Dedifferentiated amniotic fluid mesenchymal stem cell (primary cell): ENCODE measurements at regions not wholly inside any gene's neighbourhood (a gene's known extent, or its start where the extent isn't known, plus 50 kb on each side); places are given as distances from the start of the nearest gene placed in this dataset.

Experiments
- DNase-seq: peaks from one replicate; pipeline ENCODE4 v3.0.0-alpha.2; 2016; ENCODE audit errors: extremely low spot score

DNA sequence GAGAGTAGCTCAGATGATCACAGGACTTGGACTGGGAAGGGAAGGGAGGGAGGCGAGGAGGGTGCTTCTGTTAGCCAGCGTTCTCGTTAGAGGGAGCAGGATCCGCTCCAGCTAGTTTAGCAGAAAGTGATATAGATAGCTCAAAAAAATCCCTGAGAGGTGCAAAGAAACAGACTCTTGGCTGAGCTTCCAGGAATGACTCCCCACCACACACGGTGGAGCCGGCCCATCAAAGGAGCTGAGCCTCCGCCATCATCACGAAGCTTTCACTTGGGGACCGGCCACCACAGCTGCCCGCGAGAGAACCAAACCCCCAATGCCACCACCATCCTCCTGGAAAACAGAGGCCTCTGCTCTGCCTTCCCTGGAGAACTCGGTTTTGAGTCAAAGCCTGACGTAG lies 124.6 kb upstream of the BCL2L14 start:
- no peak for DNase-seq

DNA sequence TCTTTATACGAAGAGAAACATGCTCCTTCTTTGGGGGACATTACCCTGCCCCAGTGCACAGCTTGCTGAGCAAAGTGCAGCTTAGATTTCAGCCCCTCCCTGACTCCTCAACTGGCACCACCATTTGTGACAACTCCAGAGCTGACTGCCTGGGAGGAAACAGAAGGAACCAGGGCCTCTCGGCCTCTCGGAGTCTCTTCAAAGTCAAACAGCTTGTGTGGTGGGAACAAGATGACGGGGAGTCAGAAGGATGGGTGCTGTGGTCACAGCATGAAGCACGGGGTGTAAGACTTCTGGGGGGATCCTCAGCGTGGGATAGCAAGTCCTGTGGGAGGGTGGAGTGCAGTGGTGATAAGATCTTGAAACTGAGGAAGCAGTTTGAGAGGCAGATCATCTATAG lies 123.5 kb upstream of the BCL2L14 start:
- no peak for DNase-seq

DNA sequence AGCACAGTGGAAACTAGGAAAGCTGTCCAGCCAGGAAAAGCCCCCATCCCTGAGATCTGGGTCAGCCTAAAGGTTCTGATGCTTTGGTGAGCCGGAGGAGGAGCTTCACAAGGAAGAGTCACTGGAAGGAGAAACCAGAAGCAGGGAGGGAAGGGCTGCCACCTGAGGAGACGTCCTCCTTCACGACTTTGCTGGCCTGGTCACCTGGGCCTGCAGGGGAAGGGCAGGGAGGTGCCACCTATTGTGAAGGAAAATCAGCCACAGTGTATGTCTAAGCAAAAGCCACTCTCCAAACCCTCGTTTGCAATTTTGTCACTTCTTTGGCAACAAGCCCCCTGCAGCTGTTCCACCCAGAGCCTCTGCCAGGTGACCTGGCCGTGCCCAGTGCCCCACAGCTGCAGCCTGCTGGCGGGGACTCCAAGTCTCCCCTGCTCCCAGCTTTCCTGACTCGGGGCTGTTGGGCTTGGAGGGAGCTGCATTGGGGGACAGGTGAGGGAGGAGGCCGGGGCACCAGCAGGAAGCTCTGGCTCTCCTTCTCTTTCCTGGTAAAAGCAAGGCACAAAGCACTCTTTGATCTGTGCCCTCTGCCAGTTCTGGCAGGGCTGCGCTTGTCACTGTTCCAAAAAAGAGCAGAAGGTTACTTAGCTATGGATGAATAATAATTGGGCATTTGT lies 120.9 kb upstream of the BCL2L14 start:
- DNase-seq = no peak

DNA sequence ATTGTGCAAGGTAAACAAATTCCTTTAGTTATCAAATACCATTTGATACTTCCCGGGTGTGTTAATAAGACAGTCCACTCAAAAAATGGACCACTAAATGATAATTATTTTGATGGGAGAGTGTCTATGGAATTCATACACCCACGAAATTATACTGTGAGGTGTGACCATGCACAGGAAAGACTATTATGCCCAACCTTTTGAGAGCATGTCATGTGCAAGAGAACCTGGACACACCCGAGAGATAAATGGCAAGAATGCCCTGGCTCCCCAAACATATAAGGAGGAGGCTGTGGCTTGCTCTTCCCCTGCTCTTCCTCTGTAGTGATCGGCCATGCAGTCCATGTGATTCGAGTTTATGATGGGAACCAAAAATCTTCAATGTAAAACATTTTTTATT lies 119.5 kb upstream of the BCL2L14 start:
- no peak for DNase-seq

DNA sequence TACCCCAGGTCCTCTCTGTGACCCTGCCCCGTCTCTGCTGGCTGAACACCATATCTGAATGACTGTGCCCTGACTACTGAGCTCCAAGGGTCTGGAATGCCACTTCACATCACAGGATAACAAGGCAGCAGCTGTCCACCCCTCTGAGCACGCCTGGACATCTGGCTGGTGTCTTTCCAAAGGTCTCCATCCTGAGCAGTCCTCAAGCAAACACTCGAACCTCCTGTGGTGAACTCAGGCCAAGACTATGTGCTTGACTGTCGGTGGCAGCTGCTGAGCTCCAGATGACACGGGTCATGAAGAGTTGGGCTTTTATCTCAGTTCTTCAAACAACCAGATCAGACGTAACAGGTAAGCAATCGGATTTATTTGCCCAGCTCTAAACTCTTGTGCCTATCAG lies 117.2 kb upstream of the BCL2L14 start:
- DNase-seq = no peak

DNA sequence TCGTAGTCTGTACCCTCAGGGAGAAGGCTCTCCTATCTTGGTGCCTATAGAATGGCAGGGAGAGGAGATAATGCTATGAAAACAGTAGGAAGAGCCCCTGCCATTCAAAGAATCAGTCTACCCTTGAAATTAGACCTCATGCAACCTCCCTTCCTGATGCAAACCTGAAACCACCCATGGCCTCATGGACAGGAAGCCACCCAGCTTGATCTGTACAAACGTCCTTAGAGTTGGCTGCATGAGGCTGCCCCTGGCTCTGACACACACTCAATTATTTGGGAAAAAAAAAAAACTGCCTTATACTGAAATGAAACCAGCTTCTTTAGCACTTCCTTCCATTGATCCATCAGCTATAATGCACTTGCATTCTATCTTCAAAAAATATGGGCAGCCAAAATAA lies 116.6 kb upstream of the BCL2L14 start:
- DNase-seq = no peak

DNA sequence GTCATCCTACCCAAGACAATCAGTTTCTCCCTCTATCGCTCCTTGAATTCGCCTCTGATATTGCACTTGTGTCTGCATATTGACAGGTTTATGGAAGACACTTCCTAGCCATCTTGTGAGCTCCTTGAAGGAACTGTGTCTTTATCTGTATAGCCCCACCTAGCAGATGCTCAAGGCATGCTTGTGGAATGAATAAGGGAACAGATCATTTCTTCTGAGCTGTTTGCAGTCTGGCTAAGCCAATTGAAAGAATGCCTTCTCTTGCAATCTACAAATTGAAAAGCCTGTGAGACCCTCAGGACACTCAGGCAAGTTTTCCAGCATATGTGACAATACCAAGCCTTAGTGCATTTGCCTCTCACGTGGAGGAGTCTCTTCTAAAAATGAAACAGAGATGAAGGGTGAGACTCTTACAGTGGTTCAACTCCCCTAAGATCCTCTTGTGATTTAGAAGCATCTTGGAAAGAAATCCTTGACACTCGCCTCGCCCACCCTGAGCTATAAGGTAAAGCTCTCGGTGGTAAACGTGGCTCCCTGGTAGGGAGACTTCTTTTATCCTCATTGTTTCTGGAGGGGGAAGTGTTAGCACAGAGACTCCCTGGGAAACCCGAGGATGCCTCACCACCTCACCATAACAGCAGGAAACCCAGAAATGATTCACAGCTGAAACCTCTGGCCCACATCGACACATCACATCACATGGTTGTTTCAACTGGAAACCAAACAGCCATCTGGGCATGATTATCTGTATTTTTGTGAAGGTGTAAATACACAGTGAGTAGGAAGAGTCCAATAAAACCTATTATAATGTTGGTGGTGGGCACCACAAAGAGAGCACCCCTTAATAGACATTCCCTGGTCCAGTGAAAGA lies 112.3 kb upstream of the BCL2L14 start:
- peak; percentile 58 for DNase-seq

DNA sequence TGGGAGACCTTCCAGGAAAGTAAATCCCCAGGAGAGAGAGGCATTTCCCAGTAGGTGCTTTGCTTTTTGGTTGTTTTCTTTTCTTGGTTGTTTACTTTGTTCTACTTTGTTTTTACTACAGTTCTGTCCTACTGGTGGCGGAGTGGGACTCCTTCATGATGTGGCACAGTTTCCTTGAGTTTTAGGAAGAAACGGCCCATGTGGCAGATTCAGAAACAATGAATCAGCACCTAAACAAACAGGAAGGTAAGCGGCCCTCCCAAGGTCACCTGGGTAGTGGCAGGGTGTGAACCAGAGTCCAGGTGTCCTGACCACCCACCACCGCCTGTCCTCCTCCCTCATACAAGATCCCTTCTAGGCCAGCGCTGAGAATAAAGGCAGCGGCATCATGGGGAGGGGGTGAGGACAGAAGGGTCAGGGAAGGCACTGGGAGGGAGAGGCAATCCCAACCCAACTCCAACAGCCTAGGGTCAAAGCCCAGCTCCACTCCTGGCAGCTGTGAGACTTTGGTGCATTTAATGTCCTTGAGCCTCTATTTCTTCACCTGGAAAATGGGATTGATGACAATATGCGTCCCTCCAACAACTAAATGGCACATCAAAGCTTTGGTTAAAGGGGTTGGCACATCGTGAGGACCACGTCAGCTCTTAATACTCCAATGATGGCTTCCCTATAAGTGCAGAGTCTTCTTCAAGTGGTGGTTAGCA lies 111.5 kb upstream of the BCL2L14 start:
- no peak for DNase-seq

DNA sequence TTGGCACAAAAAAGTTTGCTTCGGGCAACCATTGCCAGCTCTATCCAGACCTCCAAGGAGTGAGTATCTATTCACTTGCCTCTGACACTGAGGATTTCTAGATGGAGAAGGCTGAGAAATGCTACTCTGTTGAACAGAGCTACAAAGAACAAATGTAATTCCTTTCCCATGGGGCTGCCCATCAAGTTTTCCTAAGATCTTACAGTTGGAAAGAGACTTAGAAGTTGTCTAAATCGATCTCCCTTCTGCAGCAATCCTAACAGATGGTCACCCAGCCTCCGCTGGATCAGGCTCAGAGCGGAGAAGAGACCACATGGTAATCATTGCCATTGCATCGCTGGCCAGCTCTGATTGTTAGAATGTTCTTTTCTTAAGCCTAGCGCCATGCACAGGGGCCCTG lies 110.1 kb upstream of the BCL2L14 start:
- DNase-seq = no peak

DNA sequence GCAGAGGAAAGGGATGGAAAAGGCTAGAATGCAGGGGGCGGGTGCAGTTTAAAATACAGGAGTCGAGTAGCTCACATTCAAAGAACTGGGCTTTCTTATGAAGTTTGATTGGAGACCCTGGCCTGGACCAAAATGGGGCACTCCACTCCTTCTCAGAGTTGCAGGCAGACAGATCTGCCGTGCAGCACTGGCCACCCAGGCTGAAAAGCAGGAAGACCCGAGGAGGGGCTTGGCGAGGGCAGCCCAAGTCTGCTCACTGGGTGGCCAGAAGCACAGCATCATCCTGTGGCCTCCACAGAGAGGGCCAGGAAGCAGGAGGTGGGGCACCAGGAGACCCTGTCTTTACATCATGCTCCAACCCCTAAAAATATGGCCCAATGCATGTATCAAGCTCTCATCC lies 109.1 kb upstream of the BCL2L14 start:
- DNase-seq = no peak

DNA sequence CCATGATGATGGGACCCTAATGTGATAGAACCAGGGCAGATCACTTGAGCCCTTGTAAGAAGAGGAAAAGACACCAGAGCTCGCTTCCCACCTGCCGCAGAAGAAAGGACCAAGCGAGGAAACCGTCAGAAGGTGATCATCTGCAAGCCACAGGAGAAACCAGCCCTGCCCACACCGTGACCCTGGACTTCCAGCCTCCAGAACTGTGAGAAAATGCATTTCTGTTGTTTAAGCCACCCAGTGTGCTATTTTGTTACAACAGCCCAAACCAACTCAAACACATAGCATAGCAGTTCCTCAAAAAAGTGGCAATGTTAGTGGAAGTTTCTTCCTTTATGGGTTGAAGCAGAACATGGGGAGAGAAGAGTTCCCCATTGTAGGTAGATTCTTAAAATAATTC lies 107.9 kb upstream of the BCL2L14 start:
- DNase-seq = no peak

DNA sequence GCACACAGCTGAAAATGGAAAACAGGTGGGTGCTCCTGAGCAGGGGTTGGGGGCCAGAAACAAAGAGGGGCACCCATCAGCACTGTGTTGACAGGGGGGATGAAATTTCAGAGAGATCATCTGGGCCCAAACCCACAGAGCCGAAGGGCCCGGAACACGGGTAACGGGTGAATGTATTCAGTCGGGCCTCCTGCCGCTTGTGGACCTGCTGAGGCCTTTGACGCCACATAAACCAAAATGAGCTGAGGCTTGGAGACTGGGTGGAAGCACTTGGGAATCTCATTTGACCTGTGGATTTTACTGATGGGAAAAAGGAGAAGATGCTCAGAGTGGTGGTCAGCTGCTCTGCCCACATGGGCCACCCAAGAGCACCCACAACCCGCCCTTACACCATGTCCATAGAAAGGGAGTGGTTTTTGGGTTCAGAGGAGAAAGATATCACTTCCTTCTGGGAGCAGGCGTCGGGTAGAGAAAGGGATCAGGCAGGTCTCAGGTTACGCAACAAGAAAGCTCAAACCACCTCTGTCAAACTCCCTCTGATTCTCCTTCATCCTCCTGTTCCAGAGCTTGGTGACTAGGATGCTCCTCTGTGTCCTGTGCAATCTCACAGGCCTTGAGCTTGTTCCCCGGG lies 106.8 kb upstream of the BCL2L14 start:
- no peak for DNase-seq

DNA sequence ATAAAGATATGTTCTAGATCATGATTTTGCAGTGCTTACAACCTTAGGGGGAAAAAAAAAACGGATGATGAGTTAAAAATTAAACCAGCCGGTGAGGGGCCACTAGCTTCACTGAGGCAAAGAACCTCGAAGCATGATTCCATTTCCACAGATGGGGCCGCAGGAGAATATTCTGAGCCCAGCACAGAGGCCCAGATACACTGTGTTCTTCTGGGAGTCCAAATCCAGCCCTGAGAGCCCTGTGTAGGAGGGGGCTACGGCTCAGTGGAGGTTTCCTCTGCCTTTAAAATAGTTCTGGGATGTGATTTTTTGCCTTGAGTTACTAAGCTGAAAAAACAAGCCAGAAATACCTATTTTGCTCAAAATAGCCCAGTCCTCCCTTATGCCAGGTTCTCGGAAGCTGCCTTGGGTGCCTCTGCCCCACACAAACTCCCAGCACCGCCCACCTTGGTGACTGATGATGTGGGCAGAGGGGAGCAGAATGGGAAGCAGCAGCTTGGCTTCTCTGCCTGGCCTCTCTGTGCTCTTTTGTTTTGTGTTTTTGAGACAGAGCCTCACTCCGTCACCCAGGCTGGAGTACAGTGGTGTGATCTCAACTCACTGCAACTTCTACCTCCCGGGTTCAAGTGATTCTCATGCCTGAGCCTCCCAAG lies 105.4 kb upstream of the BCL2L14 start:
- DNase-seq = no peak

DNA sequence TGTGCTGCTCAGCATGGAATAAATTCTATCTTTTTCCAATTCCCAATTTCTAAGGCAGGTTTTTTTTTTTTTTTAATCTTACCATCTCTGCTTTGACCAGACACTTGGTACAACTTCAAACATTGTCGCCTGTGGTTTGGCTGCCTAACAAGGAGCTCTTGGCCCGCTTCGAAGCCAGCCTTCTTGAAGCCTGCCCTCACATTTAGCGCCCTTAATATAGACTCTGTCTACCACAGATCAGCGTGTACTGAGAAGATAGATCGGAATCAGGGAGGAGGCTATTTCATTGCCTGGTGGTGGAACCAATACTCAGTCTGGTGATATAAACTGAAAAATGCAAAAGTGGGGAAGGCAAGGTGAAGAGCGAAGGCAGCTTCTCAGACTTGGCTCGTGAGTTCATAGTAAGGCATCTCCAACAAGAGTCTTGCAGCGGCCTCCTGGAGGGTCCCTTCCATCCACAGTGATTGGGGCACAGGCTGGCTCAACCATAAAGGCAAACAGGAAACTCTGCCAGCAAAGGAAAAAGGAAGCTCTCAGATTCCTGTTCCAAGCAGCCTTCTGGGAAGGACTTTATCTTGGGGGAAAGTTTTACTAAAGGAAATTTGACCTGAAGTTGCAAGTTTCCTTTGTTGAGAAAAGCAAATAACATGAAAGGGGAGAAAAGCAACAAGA lies 103.2 kb upstream of the BCL2L14 start:
- DNase-seq = no peak

DNA sequence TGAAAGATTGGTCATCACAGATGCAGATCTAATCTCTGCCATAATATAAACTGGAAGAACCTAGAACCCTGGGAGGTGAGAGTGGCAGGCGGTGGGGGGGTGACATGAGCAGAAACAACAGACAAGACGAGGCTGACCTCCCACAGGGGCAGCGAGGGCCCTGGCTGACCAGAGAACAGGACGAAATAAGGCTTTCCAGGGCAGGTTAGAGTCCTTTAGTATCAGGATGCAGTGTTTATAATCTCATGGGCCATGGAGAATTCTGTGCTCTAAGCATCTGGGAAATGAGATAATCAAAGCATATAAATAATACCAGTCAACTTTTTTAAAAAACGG lies 102.7 kb upstream of the BCL2L14 start:
- DNase-seq = no peak

DNA sequence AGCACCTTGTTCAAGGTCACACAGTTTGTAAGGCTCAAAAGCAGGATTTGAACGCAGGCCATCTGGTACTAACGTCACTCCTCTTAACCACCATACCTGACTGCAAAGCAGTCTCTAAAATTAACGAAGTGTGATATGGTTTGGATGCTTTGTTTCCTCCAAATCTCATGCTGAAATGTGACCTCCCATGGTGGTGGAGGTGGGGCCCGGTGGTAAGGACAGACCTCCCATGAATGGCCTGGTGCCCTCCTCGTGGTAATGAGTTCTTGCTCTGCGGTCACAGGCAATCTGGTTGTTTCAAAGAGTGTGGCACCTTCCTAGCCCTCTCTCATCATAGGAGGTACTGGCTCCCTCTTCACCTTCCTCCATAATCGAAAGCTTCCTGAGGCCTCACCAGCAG lies 102.2 kb upstream of the BCL2L14 start:
- DNase-seq = no peak

DNA sequence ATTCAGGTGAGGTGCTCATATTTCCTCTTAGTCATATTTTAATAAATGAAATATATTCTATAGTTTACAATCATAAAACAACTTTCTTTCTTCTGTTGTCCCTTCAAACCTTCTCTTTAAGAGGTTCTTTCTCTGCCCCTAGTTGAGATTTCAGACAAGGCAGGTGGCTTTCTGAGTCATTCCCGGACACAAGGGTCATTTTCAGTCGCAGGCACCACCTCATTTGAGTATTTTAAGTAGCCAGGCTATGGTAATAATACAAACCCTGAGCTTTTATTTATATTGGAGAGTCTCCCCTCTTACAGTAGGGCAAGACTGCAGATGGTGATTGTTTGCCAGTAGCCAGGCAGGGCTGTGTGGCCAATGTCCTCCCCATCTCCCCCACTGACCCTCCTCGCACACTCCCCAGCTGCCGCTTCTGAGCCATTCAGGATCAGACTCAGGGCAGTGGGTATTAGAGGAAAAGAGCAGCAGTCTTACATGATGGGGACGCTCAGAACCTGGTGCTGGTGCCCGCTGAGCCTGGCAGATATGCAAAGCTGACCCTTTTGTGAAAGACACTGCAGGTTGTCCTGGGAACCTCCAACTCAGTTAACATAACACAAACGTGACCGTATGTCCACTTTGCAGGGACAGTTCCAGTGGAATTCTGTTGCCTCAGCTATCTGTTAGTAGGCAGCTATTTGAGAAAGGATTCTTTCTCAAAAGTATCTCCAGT lies 101.1 kb upstream of the BCL2L14 start:
- DNase-seq = no peak

DNA sequence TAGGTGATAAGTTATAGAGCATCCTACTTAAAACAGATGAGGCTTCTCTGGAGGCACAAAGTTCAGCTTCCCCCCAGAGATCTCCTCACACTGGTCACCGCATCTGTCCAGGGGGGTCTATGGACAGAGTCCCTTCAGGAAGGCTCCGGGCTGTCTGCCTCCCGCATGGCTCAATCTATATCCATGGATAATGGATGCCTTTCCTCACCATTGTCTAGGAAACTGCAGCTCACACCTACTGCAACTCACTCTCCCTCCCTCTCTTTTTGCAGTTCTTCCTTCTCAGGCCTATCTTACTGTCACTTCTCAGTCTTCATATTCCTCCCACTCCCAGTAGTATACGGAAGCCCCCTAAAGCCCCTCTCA lies 100.6 kb upstream of the BCL2L14 start:
- DNase-seq = no peak

DNA sequence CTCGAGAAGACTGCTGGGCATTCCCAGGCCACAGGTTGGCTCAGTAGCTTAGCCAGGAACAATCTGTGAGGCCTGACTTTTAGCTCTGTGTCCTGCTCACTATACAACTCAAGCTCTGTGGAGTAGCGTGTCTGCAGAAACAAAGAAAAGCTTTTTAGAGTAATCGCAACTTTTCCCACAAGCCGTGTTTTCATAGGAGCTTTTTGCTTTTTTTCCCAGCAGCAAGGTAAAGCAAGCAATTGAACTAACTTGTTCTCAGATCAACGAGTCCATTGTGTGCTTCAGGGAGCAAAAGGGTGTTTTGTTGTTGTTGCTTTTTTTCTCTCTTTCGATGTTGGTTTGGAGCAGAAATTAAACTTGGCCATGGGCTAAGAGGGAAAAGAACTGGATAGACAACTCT lies 97.3 kb upstream of the BCL2L14 start:
- no peak for DNase-seq

DNA sequence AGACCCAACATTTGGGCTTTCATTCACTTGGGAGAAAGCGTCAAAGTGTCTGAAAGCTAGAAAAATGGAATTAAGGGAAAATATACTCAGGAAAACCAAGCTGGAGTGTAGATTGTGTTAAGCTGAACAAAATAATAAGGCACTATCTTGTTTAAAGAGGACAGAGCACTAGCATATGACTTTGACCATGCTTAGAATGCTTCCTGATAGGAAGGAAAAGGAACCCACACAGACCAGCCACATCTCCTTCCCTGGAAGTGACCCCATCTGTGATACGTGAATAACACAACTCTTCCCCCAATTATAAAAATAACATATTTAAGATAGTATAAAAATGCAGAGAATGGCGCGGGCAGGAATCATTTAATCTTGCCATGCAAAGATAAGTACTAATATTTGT lies 94.7 kb upstream of the BCL2L14 start:
- no peak for DNase-seq
